ENCODE measurements at regions not wholly inside any gene's neighbourhood (a gene's known extent, or its start where the extent isn't known, plus 50 kb on each side); places are given as distances from the start of the nearest gene placed in this dataset.
A peak's percentile ranks its signal among the peaks of the same experiment; 100 is the strongest.
"Not testable (repeated sequence)": the region's sequence is repeated elsewhere in the genome, so short reads cannot be mapped to it uniquely, and the experiment has no call there.

GRCh38 chr14:106442857-106443256, 916.5 kb downstream of the TMEM121 start:
- Histone ChIP-seq H3K4me3 (ENCODE audit: low read depth, low read length) (no peak overlapping the region), H3K36me3 (replicated peaks) (no peaks in the 10 kb centered on the region), H3K27me3 (replicated peaks) (no peaks in the 10 kb centered on the region), H3K27ac (no peak overlapping the region)
- TF ChIP-seq CTCF (IDR thresholded peaks at IDR 0.05; ENCODE audit: low read depth, low read length, missing control alignments): no peak
- DNase-seq: no peak
- in situ Hi-C loops (cut with HindIII; ENCODE audit: low pct_ligation_motif_present, low sequenced_read_pairs): no loop called here

- no peak for TF ChIP-seq CTCF (IDR thresholded peaks at IDR 0.05; ENCODE audit: low read depth, low read length, missing control alignments)
- H3K27me3 ChIP-seq (replicated peaks): no peaks in the 10 kb centered on the region
- no peak overlapping the region for H3K27ac ChIP-seq
- no peak for DNase-seq
- no peaks in the 10 kb centered on the region for H3K36me3 ChIP-seq (replicated peaks)
- no peak overlapping the region for H3K4me3 ChIP-seq (ENCODE audit: low read depth, low read length)
- in situ Hi-C loops (cut with HindIII; ENCODE audit: low pct_ligation_motif_present, low sequenced_read_pairs): no loop called here
Measured at GRCh38 chr14:106455026-106455425, 928.6 kb downstream of the TMEM121 start.

GRCh38 chr14:106459971-106460730, 933.8 kb downstream of the TMEM121 start:
- Histone ChIP-seq H3K4me3 (ENCODE audit: low read depth, low read length) (no peak overlapping the region), H3K27me3 (replicated peaks) (no peaks in the 10 kb centered on the region), H3K36me3 (replicated peaks) (no peaks in the 10 kb centered on the region), H3K27ac (no peak overlapping the region)
- TF ChIP-seq CTCF (IDR thresholded peaks at IDR 0.05; ENCODE audit: low read depth, low read length, missing control alignments): peak; percentile 19
- in situ Hi-C loops (cut with HindIII; ENCODE audit: low pct_ligation_motif_present, low sequenced_read_pairs): no loop called here
- no peak for DNase-seq

- H3K4me3 ChIP-seq (ENCODE audit: low read depth, low read length): no peak overlapping the region
- no peak for TF ChIP-seq CTCF (IDR thresholded peaks at IDR 0.05; ENCODE audit: low read depth, low read length, missing control alignments)
- H3K27ac ChIP-seq: no peak overlapping the region
- in situ Hi-C loops (cut with HindIII; ENCODE audit: low pct_ligation_motif_present, low sequenced_read_pairs): no loop called here
- DNase-seq: no peak
- no peaks in the 10 kb centered on the region for H3K27me3 ChIP-seq (replicated peaks)
- H3K36me3 ChIP-seq (replicated peaks): no peaks in the 10 kb centered on the region
Measured at GRCh38 chr14:106460916-106461315, 934.5 kb downstream of the TMEM121 start.

- DNase-seq; H3K27ac ChIP-seq; in situ Hi-C loops (cut with HindIII; ENCODE audit: low pct_ligation_motif_present, low sequenced_read_pairs); H3K27me3 ChIP-seq (replicated peaks); H3K4me3 ChIP-seq (ENCODE audit: low read depth, low read length); H3K36me3 ChIP-seq (replicated peaks): not testable (repeated sequence)
Measured at GRCh38 chr14:106466483-106466882, 940.1 kb downstream of the TMEM121 start.

GRCh38 chr14:106468869-106469268, 942.5 kb downstream of the TMEM121 start:
- H3K27me3 ChIP-seq (replicated peaks); in situ Hi-C loops (cut with HindIII; ENCODE audit: low pct_ligation_motif_present, low sequenced_read_pairs); H3K4me3 ChIP-seq (ENCODE audit: low read depth, low read length); H3K36me3 ChIP-seq (replicated peaks); H3K27ac ChIP-seq; DNase-seq: not testable (repeated sequence)

- H3K27me3 ChIP-seq (replicated peaks); H3K4me3 ChIP-seq (ENCODE audit: low read depth, low read length); in situ Hi-C loops (cut with HindIII; ENCODE audit: low pct_ligation_motif_present, low sequenced_read_pairs); DNase-seq; H3K36me3 ChIP-seq (replicated peaks); H3K27ac ChIP-seq: not testable (repeated sequence)
Measured at GRCh38 chr14:106470028-106470427, 943.6 kb downstream of the TMEM121 start.

GRCh38 chr14:106474261-106475028, 948.1 kb downstream of the TMEM121 start:
- H3K36me3 ChIP-seq (replicated peaks); H3K4me3 ChIP-seq (ENCODE audit: low read depth, low read length); H3K27ac ChIP-seq; in situ Hi-C loops (cut with HindIII; ENCODE audit: low pct_ligation_motif_present, low sequenced_read_pairs); DNase-seq; H3K27me3 ChIP-seq (replicated peaks): not testable (repeated sequence)

GRCh38 chr14:106475214-106475613, 948.8 kb downstream of the TMEM121 start:
- H3K27ac ChIP-seq; H3K4me3 ChIP-seq (ENCODE audit: low read depth, low read length); H3K36me3 ChIP-seq (replicated peaks); H3K27me3 ChIP-seq (replicated peaks); in situ Hi-C loops (cut with HindIII; ENCODE audit: low pct_ligation_motif_present, low sequenced_read_pairs); DNase-seq: not testable (repeated sequence)

GRCh38 chr14:106477600-106477999, 951.2 kb downstream of the TMEM121 start:
- DNase-seq; H3K27ac ChIP-seq; H3K36me3 ChIP-seq (replicated peaks); H3K27me3 ChIP-seq (replicated peaks); in situ Hi-C loops (cut with HindIII; ENCODE audit: low pct_ligation_motif_present, low sequenced_read_pairs); H3K4me3 ChIP-seq (ENCODE audit: low read depth, low read length): not testable (repeated sequence)

All from brain microvascular endothelial cell (primary cell).